ENCODE measurements at regions not wholly inside any gene's neighbourhood (a gene's known extent, or its start where the extent isn't known, plus 50 kb on each side); places are given as distances from the start of the nearest gene placed in this dataset.

DNA sequence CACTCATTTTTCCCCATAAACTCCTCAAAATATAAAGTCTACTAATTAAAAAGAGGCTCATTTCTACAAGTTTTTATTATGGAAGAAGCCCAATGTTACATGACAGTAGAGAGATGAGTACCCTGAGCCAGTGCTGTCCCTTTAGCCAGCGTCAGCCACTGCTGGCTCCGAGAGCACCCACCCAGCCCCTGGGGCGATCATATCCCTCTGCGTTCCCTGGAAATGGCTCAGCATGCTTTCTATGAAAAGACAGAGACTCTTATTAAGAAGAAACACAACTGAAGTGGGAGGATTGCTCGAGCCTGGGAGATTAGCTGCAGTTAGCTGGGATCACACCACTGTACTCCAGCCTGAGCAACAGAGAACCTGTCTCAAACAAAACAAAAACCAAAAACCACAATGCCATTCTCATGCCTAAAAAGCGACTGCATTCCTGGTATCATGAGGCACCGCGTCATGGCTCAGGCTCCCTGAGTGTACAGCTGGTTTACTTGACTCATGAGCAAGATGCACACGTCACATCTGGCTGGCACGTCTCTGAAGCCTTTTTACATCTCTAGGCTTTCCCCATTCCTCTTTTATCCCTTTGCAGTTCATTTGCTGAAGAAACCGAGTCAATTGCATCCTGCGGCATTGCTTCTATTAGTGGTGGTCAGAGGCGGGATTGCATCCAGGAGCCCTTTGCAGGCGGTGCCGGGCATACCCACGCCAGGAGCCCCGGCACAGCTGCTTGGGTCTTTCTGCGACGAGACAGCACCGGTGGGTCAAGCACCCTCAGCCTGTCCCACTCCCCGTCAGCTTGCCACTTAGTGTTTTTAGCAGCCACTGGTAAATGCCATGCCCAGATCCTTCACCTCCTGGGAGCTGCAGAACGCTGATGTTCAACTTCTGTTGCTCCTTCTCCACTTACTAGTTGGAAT is 119.9 kb downstream of the CTTN start:
- TF ChIP-seq, protein P1, sequence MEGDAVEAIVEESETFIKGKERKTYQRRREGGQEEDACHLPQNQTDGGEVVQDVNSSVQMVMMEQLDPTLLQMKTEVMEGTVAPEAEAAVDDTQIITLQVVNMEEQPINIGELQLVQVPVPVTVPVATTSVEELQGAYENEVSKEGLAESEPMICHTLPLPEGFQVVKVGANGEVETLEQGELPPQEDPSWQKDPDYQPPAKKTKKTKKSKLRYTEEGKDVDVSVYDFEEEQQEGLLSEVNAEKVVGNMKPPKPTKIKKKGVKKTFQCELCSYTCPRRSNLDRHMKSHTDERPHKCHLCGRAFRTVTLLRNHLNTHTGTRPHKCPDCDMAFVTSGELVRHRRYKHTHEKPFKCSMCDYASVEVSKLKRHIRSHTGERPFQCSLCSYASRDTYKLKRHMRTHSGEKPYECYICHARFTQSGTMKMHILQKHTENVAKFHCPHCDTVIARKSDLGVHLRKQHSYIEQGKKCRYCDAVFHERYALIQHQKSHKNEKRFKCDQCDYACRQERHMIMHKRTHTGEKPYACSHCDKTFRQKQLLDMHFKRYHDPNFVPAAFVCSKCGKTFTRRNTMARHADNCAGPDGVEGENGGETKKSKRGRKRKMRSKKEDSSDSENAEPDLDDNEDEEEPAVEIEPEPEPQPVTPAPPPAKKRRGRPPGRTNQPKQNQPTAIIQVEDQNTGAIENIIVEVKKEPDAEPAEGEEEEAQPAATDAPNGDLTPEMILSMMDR (IDR thresholded peaks at IDR 0.05) = no peak
- TF ChIP-seq EZH2 (IDR thresholded peaks at IDR 0.05) = no peak

Measured in neural progenitor cell (in vitro differentiated cells).